ENCODE measurements at regions not wholly inside any gene's neighbourhood (a gene's known extent, or its start where the extent isn't known, plus 50 kb on each side); places are given as distances from the start of the nearest gene placed in this dataset.

- TF ChIP-seq, protein P1, sequence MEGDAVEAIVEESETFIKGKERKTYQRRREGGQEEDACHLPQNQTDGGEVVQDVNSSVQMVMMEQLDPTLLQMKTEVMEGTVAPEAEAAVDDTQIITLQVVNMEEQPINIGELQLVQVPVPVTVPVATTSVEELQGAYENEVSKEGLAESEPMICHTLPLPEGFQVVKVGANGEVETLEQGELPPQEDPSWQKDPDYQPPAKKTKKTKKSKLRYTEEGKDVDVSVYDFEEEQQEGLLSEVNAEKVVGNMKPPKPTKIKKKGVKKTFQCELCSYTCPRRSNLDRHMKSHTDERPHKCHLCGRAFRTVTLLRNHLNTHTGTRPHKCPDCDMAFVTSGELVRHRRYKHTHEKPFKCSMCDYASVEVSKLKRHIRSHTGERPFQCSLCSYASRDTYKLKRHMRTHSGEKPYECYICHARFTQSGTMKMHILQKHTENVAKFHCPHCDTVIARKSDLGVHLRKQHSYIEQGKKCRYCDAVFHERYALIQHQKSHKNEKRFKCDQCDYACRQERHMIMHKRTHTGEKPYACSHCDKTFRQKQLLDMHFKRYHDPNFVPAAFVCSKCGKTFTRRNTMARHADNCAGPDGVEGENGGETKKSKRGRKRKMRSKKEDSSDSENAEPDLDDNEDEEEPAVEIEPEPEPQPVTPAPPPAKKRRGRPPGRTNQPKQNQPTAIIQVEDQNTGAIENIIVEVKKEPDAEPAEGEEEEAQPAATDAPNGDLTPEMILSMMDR (IDR thresholded peaks at IDR 0.05; ENCODE audit: insufficient read depth, low read length), result no peak
- no peak for TF ChIP-seq POLR2AphosphoS5 (IDR thresholded peaks at IDR 0.05; ENCODE audit: low read depth)
- no peak for TF ChIP-seq REST (IDR thresholded peaks at IDR 0.05; ENCODE audit: insufficient replicate concordance, low read depth)
- TF ChIP-seq GABPA (IDR thresholded peaks at IDR 0.05; ENCODE audit: low read depth), result no peak
- no peak for TF ChIP-seq SPI1 (IDR thresholded peaks at IDR 0.05; ENCODE audit: borderline replicate concordance, low read depth)
These were observed 300.4 kb upstream of the NT5C1B start for GRCh38 chr2:18889565-18890332.
